HG03045 (cell line): ENCODE measurements at regions not wholly inside any gene's neighbourhood (a gene's known extent, or its start where the extent isn't known, plus 50 kb on each side); places are given as distances from the start of the nearest gene placed in this dataset.

ENCODE experiments used
- ATAC-seq: cut with Tn5 transposase; IDR thresholded peaks from one replicate; pipeline ENCODE4 v1.9.1; 2021; ENCODE audit warnings: mild to moderate bottlenecking, moderate library complexity; ENCODE audit not compliant: unreplicated experiment

- peak; percentile 57 for ATAC-seq
These were observed 445.7 kb upstream of the TRIB2 start for GRCh38 chr2:12270876-12271588.

- ATAC-seq: peak; percentile 39
These were observed 445.1 kb upstream of the TRIB2 start for GRCh38 chr2:12271589-12271984.

GRCh38 chr2:12273111-12273510, 443.6 kb upstream of the TRIB2 start:
- ATAC-seq: no peak

- no peak for ATAC-seq
These were observed 442.1 kb upstream of the TRIB2 start for GRCh38 chr2:12274591-12274990.

- no peak for ATAC-seq
These were observed 439.3 kb upstream of the TRIB2 start for GRCh38 chr2:12277241-12278034.

GRCh38 chr2:12278217-12278750, 438.5 kb upstream of the TRIB2 start:
- no peak for ATAC-seq

GRCh38 chr2:12282780-12283695, 433.7 kb upstream of the TRIB2 start:
- no peak for ATAC-seq

- no peak for ATAC-seq
These were observed 432.7 kb upstream of the TRIB2 start for GRCh38 chr2:12284037-12284436.

- ATAC-seq: no peak
These were observed 432.2 kb upstream of the TRIB2 start for GRCh38 chr2:12284487-12284886.

GRCh38 chr2:12286347-12286746, 430.4 kb upstream of the TRIB2 start:
- ATAC-seq: no peak

- ATAC-seq: no peak
These were observed 429.4 kb upstream of the TRIB2 start for GRCh38 chr2:12287220-12287751.

- ATAC-seq: no peak
These were observed 428.7 kb upstream of the TRIB2 start for GRCh38 chr2:12288048-12288447.

GRCh38 chr2:12289120-12289802, 427.5 kb upstream of the TRIB2 start:
- no peak for ATAC-seq

GRCh38 chr2:12291303-12291702, 425.4 kb upstream of the TRIB2 start:
- ATAC-seq: no peak

- peak; percentile 89 for ATAC-seq
These were observed 422.9 kb upstream of the TRIB2 start for GRCh38 chr2:12293874-12294273.

- ATAC-seq: no peak
These were observed 420.7 kb upstream of the TRIB2 start for GRCh38 chr2:12295856-12296519.

- ATAC-seq: no peak
These were observed 419.8 kb upstream of the TRIB2 start for GRCh38 chr2:12296915-12297314.

- no peak for ATAC-seq
These were observed 418.4 kb upstream of the TRIB2 start for GRCh38 chr2:12298352-12298751.

- ATAC-seq: no peak
These were observed 417.3 kb upstream of the TRIB2 start for GRCh38 chr2:12299431-12299830.
